HG03354 (cell line): ENCODE measurements at regions not wholly inside any gene's neighbourhood (a gene's known extent, or its start where the extent isn't known, plus 50 kb on each side); places are given as distances from the start of the nearest gene placed in this dataset.
"Not testable (repeated sequence)": the region's sequence is repeated elsewhere in the genome, so short reads cannot be mapped to it uniquely, and the experiment has no call there.

Experiments
- ATAC-seq: cut with Tn5 transposase; IDR thresholded peaks from one replicate; pipeline ENCODE4 v1.9.1; 2021; ENCODE audit warnings: mild to moderate bottlenecking; ENCODE audit not compliant: unreplicated experiment, poor library complexity, severe bottlenecking

DNA sequence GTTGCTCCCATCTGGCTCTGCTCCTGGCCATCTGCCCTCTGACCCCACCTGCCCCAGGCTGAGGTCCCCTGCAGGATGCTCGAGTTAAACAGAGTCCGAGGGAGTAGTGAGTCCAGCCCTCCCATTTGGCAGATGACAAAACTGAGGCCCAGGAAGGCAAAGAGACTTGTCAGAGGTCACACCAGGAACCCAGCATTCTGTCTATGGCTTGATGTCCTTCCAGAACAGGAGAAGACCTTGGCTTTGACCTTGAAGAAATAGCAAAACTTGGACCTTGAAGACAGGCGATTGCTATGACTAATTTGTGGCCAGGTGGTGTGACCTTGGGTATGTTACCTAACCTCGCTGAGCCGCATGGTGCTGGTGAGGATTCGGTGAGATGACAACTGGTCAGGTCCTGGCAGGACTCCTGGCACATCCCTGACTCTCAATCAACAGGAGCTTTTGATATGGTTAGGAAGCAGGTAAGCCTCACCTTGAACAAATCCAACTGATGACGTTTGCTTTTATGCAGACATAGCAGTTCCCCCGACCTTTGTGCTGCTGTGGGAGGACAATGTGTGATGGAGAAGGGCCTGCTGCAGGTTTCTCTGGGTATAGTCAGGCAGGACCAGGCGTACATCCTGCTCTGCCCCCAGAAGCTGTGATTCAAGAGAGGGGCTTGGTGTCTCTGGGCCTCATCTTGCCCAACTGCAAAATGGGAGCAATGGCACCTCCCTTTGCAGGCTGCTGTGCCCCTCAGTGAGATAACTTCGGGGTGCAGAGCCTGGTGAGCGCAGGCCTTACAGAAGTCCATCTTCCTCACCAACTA is 198.7 kb downstream of the C9orf50 start:
- no peak for ATAC-seq

DNA sequence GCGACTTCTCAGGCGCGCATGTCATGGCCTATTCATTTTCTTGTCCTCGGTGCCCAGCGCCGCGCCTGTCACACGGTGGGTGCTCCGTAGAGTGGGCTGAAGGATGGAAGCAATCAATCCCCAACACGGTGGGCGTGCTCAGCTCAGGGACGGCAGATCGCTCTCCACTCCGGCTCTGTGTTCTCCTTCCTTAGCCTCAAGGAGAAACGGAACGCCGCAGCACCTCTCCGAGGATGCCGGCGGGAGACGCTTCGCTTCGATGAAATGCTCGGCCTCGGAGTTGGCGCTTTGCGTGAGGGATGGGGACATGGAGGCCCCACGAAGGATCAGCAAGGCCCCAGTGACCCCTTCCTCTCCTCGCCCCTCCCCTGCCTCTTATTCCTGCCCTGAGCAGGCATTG is 199.5 kb downstream of the C9orf50 start:
- ATAC-seq: no peak

DNA sequence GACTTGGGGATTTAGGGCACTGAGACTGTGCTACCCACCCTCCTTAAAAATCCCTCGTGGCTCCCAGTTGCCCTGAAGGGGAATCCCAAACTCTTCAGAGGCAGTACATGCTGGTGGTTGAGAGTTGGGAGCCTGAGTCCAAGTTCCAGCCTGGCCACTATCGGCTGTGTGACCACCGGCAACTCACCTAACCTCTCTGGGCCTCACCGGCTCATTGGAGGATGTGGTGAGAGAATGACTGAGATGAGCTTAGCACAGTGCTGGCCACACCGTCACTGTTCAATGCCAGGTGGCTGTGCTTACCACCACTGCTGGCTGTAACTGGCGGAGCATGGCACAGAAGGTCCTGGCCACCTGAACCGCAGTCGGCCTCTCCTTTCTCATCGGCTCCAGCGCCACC is 200.2 kb downstream of the C9orf50 start:
- no peak for ATAC-seq

DNA sequence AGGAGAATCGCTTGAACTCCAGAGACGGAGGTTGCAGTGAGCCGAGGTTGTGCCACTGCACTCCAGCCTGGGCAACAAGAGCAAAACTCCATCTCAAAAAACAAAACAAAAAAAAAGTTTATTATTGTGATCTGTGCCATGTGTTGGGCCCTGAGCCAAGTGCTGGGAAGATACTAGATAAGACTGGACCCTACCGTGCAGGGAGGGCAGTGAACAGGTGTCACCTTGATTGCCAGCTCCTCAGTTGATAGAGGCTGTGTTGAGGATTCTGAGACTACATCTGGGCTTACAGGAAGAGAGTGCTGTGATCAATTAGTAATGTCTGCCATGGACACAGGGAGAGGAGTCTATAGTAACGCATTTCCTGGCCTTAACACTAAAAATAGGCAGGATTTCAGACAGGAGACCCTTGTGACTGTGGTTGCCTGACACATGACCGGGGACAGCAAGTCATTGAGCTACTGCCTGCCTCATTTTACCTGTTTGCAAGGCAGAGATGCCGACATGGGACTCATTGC is 201.5 kb downstream of the C9orf50 start:
- ATAC-seq: no peak

DNA sequence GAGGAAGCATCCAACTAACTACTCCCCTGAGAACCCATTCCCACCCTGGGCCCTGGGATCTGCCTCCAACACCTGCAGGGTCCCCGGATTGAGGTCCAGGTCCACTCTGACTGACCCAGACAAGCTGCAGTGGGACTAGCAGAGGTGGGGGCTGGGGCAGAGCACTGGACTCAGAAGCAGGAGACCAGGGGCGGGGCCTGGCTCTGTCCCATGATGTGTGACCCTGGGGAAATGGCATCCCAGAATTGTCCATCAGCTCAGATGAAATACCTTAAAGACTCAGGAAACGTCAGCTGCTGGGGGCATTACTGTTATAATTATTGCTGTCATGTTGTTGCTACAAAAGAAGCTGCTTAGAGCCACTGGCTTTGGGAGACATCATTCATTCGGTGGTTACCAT is 202.4 kb downstream of the C9orf50 start:
- no peak for ATAC-seq

DNA sequence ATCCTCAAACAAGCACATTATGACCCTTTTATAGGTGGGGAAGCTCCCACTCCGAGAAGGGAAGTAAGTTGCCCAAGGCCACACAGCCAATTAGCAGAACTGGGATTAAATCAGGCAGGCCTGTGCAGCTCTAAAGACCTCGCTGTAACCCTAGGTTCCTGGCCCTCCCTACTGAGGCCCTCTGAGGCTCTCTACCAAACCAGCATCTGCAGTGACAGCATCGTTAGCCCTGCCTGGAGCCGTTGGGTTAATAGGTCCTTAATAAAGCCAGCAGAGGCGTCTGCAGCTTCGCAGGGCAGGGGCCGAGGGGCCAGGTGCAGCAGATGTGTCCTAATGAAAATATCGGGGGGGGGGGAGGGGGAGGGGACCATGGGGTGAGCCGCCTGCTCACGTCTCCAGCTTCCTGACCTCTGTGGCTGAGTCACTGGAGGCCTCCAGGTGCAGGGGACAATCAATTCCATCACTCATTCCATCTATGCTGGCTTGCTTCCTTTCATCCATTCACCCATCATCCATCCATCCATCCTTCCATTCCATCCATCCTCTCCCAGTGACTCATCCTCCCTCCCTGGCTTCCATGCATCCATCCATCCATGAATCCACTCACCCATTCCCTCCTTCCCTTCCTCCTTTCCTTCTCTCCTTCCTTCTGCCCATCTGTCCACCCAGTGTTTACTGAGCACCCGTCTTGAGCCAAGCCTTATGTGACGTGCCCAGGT is 203.9 kb downstream of the C9orf50 start:
- no peak for ATAC-seq

DNA sequence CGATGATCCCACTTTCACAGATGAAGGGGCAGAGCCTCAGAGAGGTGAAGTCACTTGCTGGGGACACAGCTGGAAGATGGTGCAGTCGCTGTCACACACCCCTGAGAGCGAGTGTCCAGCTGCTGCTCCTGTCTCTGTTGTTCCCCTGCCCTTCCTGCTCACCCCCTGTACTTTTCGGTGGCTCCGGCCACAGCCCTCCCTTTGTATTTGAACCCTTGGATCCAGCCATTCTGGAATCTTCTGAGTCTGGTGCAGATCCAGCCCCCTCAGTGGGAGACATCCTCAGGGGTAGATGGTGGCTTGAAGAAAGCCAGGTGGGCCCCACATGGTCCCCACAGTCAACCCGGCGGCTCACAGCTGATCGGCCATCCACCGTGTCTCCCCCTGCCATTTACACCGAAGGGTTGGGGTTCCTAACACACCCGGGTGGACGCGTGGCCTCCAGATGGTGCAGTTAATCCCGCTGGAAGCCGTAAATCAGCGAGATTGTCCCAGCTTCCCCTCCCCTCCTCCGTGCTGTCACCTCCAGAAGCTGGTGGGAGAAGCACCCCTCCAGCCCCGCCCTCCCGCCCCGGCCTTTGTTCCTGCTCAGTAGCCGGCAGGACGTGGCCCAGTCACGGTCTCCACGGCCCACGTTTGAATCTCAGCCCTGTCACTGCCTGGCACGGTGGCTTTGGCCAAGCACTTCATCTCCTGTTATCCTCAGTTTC is 204.8 kb downstream of the C9orf50 start:
- ATAC-seq: no peak

DNA sequence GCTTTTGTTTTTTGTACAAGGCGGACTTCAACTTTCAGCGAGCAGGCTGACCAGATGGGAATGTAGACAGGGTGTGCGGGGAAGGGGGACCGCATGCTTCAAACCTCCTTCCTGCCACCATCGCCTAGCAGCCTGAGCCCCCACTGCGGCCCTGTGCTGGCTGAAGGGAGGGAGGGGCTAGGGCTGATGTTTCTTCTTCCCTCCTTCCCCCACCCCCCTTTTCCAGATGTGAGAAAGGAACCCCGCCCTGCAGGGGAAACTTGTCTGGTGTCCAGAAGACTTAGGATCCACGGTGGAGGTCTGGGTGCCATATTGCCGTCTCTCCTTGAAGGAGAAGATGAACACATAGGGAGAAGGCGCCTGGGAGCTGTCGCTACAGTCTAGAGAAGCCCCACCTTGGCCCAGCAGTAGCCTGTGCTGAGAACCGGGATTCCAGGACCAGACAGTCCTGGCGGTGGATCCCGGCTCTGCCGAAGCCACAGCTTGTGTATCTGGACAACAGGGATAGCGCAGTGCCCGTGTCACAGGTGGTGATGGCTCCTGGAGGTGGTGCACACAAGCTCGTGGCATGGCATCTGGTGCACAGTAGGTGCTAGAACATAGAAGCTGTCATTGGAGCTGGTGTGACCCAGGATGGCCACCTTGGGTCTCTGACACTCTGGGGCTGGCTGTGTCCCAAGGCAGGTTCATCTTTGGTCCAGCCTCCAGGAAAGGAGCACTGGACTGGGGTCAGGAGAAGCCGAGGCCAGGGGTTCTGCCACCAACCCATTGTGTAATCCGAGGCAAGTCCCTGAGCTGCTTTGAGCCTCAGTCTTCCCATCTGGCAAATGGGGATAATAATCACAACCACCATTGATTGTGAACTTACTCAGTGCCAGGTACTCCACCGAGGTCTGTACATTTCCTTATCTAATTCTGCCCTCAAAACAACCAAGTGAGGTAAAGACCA is 205.6 kb downstream of the C9orf50 start:
- no peak for ATAC-seq

DNA sequence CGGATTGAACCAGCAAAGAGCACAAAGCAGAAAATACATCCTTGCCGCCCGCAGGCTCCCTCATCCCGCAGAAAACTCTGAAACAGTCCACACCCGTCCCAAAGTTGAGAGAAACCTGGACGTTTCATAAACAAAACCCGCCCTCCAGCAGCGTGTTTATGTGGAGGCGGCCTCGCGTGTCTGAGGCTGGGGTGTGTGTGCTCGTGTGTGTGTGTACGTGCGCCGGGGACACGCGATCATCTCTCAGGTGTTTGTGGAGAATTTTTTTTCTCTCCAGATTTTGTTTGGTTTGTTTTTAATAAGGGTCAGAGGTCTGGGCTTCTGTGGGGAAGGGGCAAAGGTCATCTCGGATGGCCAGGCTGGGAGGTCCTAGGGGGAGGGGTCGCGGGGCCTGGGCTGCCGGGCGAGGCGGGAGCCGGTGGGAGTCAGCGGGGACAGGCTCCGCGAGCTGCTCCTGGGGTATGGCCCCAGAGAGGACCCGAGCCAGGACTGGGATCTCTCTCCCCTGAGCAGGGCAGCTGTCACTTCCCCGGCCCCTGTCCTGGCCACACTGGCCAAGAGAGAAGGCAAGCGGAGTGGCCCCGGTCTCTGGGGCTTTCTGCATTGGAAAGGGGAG is 206.4 kb downstream of the C9orf50 start:
- ATAC-seq: no peak

DNA sequence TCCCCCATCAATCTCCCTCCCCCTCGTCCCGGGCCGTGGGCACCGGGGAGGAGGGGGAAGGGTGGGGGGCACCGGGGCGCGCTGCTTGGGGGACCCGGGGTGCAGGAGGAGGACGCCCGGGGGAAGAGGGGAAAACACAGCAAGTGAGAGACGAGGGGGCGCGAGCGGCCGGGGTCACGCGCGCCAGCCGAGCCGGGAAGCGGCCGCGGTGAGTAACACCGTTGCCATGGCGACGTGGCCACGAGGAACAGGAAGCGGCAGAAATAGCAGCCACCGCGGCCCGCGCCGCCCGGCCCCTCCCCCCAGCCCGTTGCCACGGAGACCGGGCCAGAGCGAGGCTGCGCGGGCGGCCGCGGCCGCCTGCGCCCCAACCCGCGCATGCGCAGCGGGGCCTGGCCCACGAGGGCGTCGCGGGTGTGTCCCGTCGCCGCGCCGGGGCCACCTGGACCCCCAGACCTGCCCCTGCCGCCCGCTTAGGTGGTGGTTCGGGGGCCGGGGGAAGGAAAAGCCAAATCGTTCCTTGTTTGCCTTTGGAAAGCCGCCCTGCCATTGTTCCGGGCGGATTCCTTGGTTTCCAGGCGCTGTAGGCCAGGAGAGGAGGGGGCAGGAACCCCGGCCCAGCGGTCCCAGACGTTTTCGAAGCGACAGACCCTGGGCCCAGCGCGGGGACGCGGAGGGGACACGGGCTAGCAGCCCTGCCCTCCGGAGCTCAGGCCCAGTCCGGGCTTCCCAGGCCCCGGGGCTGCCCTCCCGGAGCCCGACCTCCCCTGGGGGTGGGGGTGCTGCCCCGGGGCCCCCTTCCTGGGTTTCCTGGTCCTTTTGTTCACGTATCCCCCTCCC is 207.1 kb downstream of the C9orf50 start:
- ATAC-seq: peak; percentile 87

DNA sequence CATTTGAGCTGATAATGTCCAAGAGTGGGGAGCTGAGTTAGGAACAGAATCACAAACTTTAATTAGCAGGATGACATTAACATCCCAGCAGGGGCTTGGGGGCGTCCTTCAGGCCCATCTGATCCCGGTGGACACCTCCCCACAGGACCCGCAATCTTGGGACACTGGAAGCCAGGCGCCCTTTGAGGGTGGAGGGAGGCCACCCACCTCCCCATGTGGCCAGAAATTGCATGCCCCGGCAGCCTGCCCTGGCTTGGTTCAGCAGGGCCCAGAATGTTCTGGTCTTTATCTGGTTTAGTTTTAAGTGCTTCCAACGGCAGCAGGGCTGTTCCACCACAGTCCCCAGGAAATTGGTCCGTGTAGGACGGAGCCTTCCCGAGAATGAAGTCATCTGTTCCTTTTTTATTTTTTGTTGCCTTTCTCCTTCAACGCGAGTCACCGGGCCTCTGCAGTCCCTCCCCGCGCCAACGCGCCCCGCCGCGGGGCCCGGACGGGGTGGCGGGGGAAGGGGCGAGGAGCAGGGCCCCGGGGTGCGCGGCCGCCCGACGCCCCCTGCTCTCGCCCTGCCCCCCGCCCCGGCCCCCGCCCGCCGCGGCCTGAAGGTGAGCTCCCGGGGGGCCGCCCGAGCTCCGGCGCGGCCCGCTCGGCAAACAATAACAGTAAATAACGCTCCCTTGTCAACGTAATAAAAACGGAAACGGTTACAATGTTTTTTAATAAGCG is 207.9 kb downstream of the C9orf50 start:
- ATAC-seq: peak; percentile 35

DNA sequence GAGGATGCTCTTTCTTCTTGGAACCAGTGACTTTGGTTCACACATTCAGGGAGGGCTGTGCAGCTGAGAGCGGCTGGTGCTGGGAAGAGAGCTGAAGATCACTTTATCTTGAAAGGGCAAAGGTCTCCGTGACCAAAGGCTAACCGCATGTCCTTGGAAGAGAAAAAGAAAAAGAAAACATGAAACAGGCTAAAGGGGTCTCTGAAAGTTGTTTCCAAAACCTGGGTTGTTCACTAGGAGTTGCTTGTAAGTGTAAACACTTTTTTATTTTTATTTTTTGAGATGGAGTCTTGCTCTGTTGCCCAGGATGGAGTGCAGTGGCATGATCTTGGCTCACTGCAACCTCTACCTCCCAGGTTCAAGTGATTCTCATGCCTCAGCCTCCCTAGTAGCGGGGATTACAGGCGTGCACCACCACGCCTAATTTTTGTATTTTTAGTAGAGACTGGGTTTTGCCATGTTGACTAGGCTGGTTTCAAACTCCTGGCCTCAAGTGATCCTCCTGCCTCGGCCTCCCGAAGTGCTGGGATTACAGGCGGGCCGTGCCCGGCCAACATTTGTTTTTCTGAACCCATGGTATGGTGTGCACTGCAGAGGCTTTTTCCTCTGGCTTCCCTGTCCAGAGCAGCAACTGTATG is 208.6 kb downstream of the C9orf50 start:
- not testable (repeated sequence) for ATAC-seq

DNA sequence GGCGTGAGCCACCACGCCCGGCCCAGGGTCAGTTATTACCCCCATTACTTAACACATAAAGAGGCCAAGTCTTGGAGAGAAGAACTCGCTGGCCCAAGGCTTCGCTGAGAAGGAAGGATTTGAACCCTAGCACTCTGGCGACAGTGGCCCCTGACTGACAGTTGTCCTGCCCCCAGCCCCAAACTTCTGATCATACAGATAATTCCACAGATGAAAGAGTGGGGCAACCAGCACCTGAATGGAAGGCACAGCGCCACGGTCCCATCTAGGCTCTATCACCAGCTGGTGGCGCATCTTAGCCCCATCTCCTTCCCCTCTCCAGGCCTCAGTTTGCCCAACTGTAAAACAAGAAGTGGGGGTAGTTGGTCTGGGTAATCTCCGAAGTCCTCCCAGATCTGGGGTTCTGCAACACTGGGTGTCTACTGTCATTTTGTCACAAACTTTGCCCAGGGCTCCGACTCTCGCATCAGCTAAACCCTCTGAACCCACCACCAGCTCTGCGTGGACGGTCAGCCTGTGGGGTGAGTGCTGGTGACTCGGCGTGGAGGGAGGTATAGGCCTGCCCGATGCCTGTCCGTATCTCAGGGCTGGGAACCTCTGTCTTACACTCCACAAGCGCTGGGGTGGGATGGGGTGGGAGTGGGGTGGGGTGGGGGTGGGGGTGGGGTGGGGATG is 209.3 kb downstream of the C9orf50 start:
- no peak for ATAC-seq

DNA sequence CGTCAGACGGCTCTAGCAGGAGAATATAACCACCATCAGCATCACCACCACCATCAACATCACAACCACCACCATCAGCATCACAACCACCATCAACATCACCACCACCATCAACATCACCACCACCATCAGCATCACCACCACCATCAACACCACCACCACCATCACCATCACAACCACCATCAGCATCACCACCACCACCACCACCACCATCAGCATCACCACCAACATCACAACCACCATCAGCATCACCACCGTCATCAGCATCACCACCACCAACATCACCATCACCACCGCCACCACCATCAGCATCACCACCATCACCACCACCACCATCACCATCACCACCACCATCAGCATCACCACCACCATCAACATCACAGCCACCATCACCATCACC is 210.7 kb downstream of the C9orf50 start:
- no peak for ATAC-seq

DNA sequence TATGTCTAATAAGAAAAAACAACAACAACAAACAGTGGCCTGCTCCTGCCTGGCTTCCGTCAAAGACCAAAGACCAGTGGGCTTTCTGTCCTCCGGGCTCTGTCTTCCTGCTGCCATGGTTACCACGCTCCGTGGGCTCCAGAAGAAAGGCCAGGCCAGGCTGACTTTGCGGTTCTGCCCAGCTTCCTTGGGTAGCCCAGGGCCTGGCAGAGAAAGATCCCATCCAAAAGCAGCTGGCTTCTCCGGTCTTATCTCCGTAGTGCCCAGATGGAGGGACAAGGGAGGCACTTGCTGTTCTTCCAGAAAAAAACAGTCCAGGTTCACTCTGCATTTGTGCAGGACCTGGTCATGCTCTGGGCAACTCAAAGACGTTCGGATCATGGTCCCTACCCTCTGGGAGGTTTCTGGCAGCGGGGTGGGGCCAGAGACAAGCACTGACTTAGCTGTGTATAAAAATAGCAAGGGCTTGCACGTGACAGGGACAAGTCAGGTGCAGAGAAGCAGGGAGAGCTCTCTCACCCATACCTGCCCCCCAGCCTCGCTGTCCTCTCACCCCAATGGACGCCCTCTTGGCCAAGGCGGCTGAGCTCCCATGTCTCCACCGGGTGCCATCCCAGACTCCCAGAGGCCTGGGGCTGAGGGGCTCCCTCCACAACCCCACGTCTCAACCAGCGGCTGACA is 212.2 kb downstream of the C9orf50 start:
- ATAC-seq: no peak

DNA sequence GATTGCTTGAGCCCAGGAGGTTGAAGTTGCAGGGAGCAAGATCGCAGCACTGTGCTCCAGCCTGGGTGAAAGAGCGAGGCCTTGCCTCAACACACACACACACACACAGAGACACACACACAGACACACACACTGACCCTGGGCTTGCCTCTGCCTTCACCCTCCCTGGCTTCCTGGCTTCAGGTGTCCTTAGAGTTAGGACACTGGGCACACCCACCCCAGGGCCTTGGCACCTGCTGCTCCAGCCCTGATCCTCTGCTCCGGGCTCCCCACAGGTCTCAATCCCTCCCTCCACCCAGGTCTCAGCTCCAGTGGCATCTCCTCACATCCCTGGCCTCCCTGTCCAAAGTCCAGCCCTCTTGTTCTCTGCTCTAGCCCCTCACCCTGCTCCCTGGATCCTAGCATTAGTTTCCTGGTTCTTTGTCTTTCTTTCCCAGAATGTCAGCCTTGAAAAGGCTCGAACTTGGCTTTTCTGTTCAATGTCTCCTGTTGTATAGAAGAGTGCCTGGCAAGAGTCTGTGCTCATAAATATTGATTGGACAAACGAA is 212.9 kb downstream of the C9orf50 start:
- no peak for ATAC-seq
